ENCODE measurements at regions not wholly inside any gene's neighbourhood (a gene's known extent, or its start where the extent isn't known, plus 50 kb on each side); places are given as distances from the start of the nearest gene placed in this dataset.

DNA sequence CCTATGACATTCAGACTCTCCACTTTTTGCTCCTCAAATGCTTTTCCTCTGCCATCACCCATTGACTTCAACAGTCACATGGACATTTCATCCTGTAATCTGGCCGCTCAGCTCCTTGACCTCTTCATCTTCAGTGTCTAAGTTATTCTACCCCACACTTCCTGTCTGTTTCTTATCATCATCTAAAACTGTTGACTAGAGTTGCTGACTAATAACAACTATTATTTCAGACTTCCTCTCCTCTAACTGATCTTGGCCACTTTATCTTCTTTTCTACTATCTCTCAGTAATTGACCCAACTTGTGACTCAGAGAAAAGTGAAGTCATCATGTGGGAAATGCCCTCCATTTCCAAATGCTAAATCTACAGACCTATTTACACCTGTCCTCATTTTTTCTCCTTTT is 254.7 kb upstream of the TRPC7 start:
- Histone ChIP-seq H3K4me1 (ENCODE audit: low read length) (no peaks in the 10 kb centered on the region), H3F3A (ENCODE audit: insufficient read depth, low read length) (no peaks in the 10 kb centered on the region), H3K27ac (ENCODE audit: low read length) (no peak overlapping the region), H3K4me2 (ENCODE audit: low read depth, low read length) (no peak overlapping the region), H3K4me3 (ENCODE audit: low read length) (no peak overlapping the region), H3K36me3 (replicated peaks; ENCODE audit: insufficient read depth, low read length) (no peaks in the 10 kb centered on the region), H3K9me2 (replicated peaks; ENCODE audit: insufficient read depth, low read length) (no peaks in the 10 kb centered on the region), H3K79me2 (ENCODE audit: low read length) (no peaks in the 10 kb centered on the region), H3K9ac (ENCODE audit: low read length) (no peak overlapping the region), H3K9me3 (replicated peaks; ENCODE audit: insufficient read depth, low read length) (no peaks in the 10 kb centered on the region), H3K27me3 (replicated peaks; ENCODE audit: insufficient read depth, low read length) (no peaks in the 10 kb centered on the region), H4K20me1 (ENCODE audit: insufficient read depth, low read length) (no peaks in the 10 kb centered on the region), H2AFZ (ENCODE audit: low read length) (no peak overlapping the region)
- TF ChIP-seq, protein P1, sequence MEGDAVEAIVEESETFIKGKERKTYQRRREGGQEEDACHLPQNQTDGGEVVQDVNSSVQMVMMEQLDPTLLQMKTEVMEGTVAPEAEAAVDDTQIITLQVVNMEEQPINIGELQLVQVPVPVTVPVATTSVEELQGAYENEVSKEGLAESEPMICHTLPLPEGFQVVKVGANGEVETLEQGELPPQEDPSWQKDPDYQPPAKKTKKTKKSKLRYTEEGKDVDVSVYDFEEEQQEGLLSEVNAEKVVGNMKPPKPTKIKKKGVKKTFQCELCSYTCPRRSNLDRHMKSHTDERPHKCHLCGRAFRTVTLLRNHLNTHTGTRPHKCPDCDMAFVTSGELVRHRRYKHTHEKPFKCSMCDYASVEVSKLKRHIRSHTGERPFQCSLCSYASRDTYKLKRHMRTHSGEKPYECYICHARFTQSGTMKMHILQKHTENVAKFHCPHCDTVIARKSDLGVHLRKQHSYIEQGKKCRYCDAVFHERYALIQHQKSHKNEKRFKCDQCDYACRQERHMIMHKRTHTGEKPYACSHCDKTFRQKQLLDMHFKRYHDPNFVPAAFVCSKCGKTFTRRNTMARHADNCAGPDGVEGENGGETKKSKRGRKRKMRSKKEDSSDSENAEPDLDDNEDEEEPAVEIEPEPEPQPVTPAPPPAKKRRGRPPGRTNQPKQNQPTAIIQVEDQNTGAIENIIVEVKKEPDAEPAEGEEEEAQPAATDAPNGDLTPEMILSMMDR (IDR thresholded peaks at IDR 0.05; ENCODE audit: low read length) = no peak
- TF ChIP-seq EZH2 (optimal IDR thresholded peaks at IDR 0.05; ENCODE audit: low read depth, low read length) = no peak
- no peak for TF ChIP-seq EZH2phosphoT487 (IDR thresholded peaks at IDR 0.05; ENCODE audit: low read length)
- no peak for DNase-seq

DNA sequence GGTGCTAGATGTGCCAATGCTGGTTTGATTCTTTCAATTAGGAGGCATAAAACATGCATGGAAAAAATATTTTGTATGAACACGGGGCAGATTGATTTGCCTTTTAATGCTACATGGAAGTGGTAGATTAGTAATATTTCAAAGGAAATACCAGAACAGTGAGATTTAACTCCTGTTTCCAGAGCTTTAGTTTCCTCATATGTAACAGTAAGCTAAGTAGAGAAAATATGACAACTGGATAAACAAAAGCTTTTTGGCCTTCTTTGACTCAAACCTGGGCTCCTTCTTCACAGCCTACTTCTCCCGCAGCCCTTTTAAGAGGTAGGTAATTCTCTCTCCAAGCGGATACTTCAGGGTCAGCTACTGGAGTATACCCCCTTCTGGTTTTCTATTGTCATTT is 254.2 kb upstream of the TRPC7 start:
- no peaks in the 10 kb centered on the region for H3K36me3 ChIP-seq (replicated peaks; ENCODE audit: insufficient read depth, low read length)
- DNase-seq = no peak
- no peak overlapping the region for H2AFZ ChIP-seq (ENCODE audit: low read length)
- no peak overlapping the region for H3K9ac ChIP-seq (ENCODE audit: low read length)
- no peaks in the 10 kb centered on the region for H3K9me3 ChIP-seq (replicated peaks; ENCODE audit: insufficient read depth, low read length)
- no peaks in the 10 kb centered on the region for H3K4me1 ChIP-seq (ENCODE audit: low read length)
- H3K27me3 ChIP-seq (replicated peaks; ENCODE audit: insufficient read depth, low read length) = no peaks in the 10 kb centered on the region
- no peaks in the 10 kb centered on the region for H3K79me2 ChIP-seq (ENCODE audit: low read length)
- no peak overlapping the region for H3K27ac ChIP-seq (ENCODE audit: low read length)
- H3K4me2 ChIP-seq (ENCODE audit: low read depth, low read length) = no peak overlapping the region
- no peaks in the 10 kb centered on the region for H3F3A ChIP-seq (ENCODE audit: insufficient read depth, low read length)
- H4K20me1 ChIP-seq (ENCODE audit: insufficient read depth, low read length) = no peaks in the 10 kb centered on the region
- no peaks in the 10 kb centered on the region for H3K9me2 ChIP-seq (replicated peaks; ENCODE audit: insufficient read depth, low read length)
- TF ChIP-seq EZH2 (optimal IDR thresholded peaks at IDR 0.05; ENCODE audit: low read depth, low read length) (no peak), EZH2phosphoT487 (IDR thresholded peaks at IDR 0.05; ENCODE audit: low read length) (no peak)
- TF ChIP-seq, protein P1 (IDR thresholded peaks at IDR 0.05; ENCODE audit: low read length) = no peak
- H3K4me3 ChIP-seq (ENCODE audit: low read length) = no peak overlapping the region

DNA sequence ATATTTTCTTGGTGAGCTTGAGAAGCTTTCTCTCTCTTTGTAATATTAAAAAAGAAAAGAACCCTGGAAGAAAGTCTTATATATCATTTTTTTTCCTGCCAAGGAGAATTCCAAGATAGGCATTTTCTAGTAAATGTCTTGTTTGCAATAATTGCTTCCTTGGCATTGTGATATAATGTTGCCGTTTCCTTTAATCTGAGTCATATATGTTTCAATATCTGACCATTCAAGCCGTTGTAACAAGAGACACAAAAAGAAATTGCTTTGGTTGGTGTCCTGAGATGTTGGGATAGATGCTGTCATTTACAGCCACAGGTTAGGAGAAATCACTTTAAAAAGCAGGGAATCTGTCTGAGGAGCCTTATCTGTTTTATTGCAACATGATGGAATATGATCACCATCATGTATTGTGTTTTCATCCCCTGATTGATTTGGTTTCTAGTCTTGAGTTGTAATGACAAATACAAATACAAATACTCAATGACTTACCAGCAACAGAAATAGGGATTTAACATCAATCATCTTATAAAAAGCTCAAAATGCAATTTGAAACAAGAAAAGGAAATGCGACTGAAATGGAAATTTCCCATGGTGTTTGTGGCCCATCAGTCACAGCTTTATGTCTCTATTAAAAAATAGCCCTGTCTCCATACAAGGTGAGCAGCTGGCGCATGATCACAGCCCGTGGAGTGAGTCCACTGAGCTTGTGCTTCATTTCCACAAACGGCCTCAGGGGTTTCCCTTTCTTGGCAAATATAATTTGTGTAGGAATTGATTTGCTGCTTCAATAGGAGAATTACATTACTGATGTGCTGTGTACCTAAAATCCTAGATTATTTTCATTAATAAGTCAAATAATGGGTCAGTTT is 250.1 kb upstream of the TRPC7 start:
- no peaks in the 10 kb centered on the region for H3K9me3 ChIP-seq (replicated peaks; ENCODE audit: insufficient read depth, low read length)
- H3K4me3 ChIP-seq (ENCODE audit: low read length) = no peak overlapping the region
- H3K9me2 ChIP-seq (replicated peaks; ENCODE audit: insufficient read depth, low read length) = no peaks in the 10 kb centered on the region
- DNase-seq = no peak
- no peak overlapping the region for H2AFZ ChIP-seq (ENCODE audit: low read length)
- no peak overlapping the region for H3K9ac ChIP-seq (ENCODE audit: low read length)
- no peaks in the 10 kb centered on the region for H3K4me1 ChIP-seq (ENCODE audit: low read length)
- H3K36me3 ChIP-seq (replicated peaks; ENCODE audit: insufficient read depth, low read length) = no peaks in the 10 kb centered on the region
- H3K79me2 ChIP-seq (ENCODE audit: low read length) = no peaks in the 10 kb centered on the region
- H3K27me3 ChIP-seq (replicated peaks; ENCODE audit: insufficient read depth, low read length) = no peaks in the 10 kb centered on the region
- H4K20me1 ChIP-seq (ENCODE audit: insufficient read depth, low read length) = no peaks in the 10 kb centered on the region
- no peaks in the 10 kb centered on the region for H3F3A ChIP-seq (ENCODE audit: insufficient read depth, low read length)
- no peak overlapping the region for H3K27ac ChIP-seq (ENCODE audit: low read length)
- TF ChIP-seq EZH2phosphoT487 (IDR thresholded peaks at IDR 0.05; ENCODE audit: low read length) (no peak), EZH2 (optimal IDR thresholded peaks at IDR 0.05; ENCODE audit: low read depth, low read length) (no peak)
- TF ChIP-seq, protein P1 (IDR thresholded peaks at IDR 0.05; ENCODE audit: low read length) = no peak
- H3K4me2 ChIP-seq (ENCODE audit: low read depth, low read length) = no peak overlapping the region
